ENCODE measurements at regions not wholly inside any gene's neighbourhood (a gene's known extent, or its start where the extent isn't known, plus 50 kb on each side); places are given as distances from the start of the nearest gene placed in this dataset.
"Not testable (repeated sequence)": the region's sequence is repeated elsewhere in the genome, so short reads cannot be mapped to it uniquely, and the experiment has no call there.

GRCh38 chr6:81326881-81327561 is 425.5 kb downstream of the TENT5A start:
- DNase-seq: no peak

- no peak for DNase-seq
These were observed 442.7 kb downstream of the TENT5A start for GRCh38 chr6:81309811-81310210.

GRCh38 chr6:81308577-81309279 is 443.8 kb downstream of the TENT5A start:
- no peak for DNase-seq

DNA sequence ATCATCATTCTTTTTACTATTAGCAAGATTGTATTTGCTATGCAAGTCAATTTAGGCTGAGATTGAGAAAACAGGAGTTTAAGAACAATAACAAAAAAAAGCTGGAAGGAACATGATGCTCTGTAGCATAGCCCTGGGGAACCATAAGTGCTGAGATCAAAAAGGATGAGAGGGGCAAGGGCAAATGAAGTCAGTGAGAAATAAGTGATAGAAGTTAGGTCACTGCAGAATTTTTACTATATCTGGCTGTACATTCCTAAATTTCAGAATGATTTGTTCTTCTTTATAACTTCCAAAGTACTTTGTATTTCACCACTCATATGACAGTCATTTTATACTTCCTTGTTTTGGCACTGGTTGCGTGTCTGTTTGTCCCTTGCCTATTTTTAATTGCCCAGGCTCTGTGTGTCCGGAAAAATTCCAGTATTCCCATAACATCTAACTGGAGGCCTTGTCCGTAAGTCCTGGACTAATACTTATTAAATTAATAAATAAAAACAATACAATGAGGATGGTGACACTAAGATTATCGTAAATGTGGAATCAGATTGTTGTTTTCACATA is 444.7 kb downstream of the TENT5A start:
- DNase-seq: no peak

DNA sequence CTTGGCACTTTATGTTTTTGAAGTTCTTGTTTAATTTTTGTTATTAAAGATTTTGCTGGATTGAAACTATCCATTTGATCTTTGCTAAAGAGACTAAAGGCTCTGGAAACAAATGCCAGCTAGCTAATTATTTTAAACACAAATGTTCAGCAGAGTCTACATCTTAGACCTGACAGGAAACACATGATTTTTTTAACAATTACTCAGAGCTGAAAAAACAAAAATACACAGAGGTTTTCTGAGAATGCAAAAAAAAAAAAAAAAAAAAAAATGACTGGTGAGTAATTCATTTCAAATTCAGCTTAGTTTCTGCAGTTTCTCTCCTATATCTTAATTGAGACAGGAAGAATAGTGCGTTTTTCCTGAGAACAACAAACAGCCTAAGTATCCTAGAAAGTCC is 448.0 kb downstream of the TENT5A start:
- no peak for DNase-seq

DNA sequence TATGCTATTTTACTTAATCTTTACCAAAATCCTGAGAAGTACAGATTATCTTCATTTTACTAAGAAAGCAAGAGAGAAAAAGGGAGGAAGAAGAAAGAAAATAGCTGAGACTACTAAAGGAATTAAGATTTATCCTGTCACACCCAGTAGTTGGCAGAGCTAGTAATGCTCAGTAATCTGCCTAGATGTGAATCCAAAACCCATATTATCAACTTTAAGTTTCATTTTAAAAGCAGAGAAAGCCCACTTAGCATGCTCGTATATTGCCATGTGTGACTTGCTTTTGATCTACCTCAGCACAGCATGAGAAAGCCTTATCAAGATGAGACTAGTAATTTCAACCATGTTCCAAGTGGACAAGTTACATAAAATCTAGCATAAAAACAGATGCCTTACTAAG is 451.5 kb downstream of the TENT5A start:
- DNase-seq: no peak

DNA sequence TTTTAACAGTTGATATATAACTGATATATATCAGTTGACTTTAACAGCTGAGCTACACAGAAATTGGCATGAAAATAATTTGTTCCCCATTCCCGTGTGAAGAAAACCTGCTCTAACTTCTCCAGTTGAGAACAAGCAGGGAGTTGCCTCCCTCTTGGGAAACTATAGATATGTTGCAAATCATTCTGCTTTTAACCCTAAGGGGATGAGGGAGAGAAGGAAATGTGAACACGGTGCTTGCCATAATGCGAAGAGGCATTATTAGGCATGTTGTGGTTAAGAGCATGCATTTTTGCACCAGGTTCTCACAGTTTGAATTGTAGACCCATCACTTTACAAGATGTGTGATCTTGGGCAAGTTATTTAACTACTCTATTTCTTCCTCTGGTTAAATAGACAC is 453.7 kb downstream of the TENT5A start:
- no peak for DNase-seq

DNA sequence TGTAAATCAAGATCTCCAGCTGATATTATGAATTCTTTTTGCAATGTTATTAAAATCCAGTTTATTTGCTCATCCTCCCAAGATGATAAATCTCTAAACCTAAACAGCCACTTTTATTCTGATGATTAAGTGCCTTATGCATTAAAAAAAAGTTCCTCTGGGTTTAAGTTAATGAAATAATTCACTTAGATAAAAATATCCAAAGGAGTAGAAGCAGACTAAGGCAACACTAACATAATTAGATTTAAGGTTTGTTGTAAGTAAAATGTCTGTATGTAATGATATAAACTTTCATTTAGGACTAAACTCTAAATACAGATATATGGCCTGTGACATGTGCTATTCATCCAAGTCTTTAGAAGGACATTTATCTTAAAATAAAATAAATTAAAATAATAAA is 457.2 kb downstream of the TENT5A start:
- DNase-seq: no peak

DNA sequence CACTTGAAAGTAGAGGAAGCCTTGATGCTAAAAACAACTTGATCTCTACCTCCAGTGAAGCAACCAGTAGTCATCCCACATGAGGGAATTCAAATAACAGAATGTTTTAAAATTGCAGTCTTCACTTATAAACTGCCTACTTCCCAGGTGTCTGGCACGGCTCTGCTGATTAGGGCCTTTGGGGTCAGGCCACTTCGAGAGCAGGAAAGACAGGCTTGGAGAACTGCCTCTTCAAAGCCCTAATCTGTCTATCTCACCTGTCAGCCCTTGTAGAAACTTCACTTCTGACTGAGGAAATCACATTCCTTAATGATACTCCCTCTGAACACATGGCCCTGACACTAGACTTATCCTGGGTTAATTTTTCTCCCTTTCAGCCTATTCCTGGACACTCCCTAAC is 458.6 kb downstream of the TENT5A start:
- DNase-seq: no peak

GRCh38 chr6:81289229-81289628 is 463.3 kb downstream of the TENT5A start:
- no peak for DNase-seq

- no peak for DNase-seq
These were observed 487.4 kb downstream of the TENT5A start for GRCh38 chr6:81265106-81265505.

DNA sequence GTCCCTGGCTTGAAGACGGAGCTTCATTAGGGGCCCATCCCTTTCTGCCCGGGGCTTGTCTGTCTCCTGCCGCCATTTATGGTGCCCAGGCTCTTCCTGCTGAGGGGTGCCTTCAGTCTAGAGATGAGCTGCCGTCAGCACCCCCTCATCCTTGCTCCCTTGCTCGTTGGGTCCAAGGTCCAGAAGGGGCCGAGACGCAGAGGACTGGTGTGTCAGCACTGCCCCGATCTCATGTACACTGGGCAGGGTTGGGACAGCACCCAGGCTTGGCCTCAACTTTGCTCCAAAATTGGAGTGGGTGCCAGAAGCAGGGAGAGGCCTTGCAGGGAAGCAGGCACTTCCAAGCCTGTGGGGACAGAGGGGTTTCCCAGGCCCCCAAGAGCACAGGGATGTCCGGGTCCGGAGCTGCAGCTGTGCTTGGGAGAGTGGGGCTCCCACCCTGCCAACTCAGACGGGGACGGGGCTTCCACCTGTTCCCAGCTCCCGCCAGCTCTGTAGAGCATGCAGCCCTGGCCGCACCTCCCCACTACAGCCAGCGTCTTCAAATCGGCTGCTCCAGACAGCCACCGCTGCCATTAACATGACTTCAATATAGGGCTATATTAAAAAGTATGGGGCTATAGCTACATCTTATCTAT is 488.8 kb downstream of the TENT5A start:
- DNase-seq: no peak

GRCh38 chr6:81262656-81263055 is 489.8 kb downstream of the TENT5A start:
- peak; percentile 47 for DNase-seq

- not testable (repeated sequence) for DNase-seq
These were observed 496.3 kb downstream of the TENT5A start for GRCh38 chr6:81256223-81256622.

DNA sequence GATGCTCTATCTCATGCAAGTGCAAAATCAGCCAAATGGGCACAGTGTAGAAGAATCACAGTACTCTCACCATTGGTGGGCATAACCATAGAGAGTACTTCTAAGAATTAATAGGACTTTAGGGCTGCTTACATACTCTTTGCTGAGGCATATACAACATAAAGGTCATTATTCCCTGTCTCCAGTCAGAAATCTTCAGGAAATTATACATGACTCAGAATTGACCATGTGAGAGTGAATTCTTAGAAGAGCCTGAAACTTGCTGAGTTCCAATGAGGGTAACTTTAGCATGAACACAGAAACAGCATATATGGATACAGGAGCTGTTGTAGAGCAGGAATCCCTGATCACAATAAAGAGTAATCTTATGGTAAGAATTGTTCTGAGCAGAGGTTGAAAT is 498.7 kb downstream of the TENT5A start:
- no peak for DNase-seq

- DNase-seq: no peak
These were observed 500.2 kb downstream of the TENT5A start for GRCh38 chr6:81252231-81252630.

DNA sequence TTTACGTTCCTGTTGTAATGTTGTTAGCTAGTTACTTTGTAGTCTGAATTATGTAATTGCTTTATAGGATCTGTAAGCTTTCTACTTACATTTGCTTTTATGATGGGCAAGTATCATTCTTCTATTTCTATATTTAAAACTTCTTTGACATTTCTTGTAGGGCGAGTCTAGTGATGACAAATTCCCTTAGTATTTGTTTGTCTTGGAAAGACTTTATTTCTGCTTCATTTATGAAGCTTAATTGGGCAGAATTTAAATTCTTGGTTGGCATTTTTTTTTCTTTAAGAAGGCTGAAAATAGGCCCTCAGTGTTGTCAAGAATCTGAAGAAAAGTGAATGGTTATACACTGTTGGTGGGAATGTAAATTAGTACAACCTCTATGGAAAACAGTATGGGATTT is 506.3 kb downstream of the TENT5A start:
- no peak for DNase-seq

GRCh38 chr6:81242624-81243023 is 509.9 kb downstream of the TENT5A start:
- no peak for DNase-seq

GRCh38 chr6:81241126-81242041 is 511.1 kb downstream of the TENT5A start:
- DNase-seq: peak; percentile 9

DNA sequence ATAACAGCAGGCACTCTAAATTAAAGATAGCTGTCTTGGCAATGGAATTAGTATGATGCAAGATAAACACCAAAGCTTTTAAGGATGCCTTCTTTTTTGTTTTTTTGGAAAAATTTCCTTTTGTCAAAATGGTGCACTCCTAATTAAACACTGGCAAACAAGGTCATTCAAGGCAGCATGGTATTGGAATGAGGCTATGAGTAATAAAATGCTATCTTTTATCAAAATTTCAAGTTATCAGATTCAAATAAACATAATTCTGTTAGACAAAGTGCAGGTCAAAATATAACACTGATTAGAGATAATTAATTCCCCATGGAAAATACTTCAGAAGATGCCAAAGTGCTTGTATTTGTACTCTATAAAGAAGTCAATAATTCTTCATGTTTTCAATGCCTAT is 514.1 kb downstream of the TENT5A start:
- DNase-seq: no peak

- no peak for DNase-seq
These were observed 515.3 kb downstream of the TENT5A start for GRCh38 chr6:81237226-81237625.

- DNase-seq: no peak
These were observed 517.0 kb downstream of the TENT5A start for GRCh38 chr6:81235512-81235911.

- no peak for DNase-seq
These were observed 518.5 kb downstream of the TENT5A start for GRCh38 chr6:81233990-81234389.
